H1 (cell line): ENCODE measurements at regions not wholly inside any gene's neighbourhood (a gene's known extent, or its start where the extent isn't known, plus 50 kb on each side); places are given as distances from the start of the nearest gene placed in this dataset.

Experiments
- CTCF ChIA-PET: fragments of 300-600 bp; sonication (Branson Sonifier 250); formaldehyde crosslinking; loops from one replicate; lab custom pipeline; 2021; ENCODE audit not compliant: partially characterized antibody; lab: Charles Lee
- POLR2A ChIA-PET: fragments of 300-600 bp; sonication (Branson Sonifier 250); formaldehyde crosslinking; loops from one replicate; lab custom pipeline; 2021; ENCODE audit warnings: inconsistent platforms; ENCODE audit not compliant: partially characterized antibody; lab: Charles Lee
- DNase-seq, 2 experiments: peaks; one replicate each; pipeline versions ENCODE4 v3.0.0 to v3.0.0-alpha.2; 2010 to 2022; ENCODE audit warnings: low spot score in 2 of 2, low read depth in 1 of 2, mixed read lengths in 1 of 2
- FAIRE-seq: peaks from 2 replicates; lab custom pipeline; 2011; peaks lifted over from hg19 to GRCh38; lab: Jason Lieb, UNC
- H2AFZ ChIP-seq: 2 replicates; pipeline ENCODE4 v1.8.1; 2012; ENCODE audit warnings: low read length, inconsistent platforms
- H2AK5ac ChIP-seq: 2 replicates; pipeline ENCODE4 v1.6.1; 2013; ENCODE audit warnings: low read depth, low read length
- H2BK120ac ChIP-seq: replicated peaks from 2 replicates; pipeline ENCODE3; 2013; ENCODE audit warnings: low read depth, low read length, inconsistent platforms
- H2BK12ac ChIP-seq: 2 replicates; pipeline ENCODE4 v1.6.1; 2013; ENCODE audit warnings: low read depth, low read length
- H2BK15ac ChIP-seq: 2 replicates; pipeline ENCODE4 v1.6.1; 2013; ENCODE audit warnings: low read length
- H2BK20ac ChIP-seq: 2 replicates; pipeline ENCODE4 v1.6.1; 2013; ENCODE audit warnings: low read length
- H2BK5ac ChIP-seq: 2 replicates; pipeline ENCODE4 v1.6.1; 2013; ENCODE audit warnings: low read depth, low read length
- H3K14ac ChIP-seq: 2 replicates; pipeline ENCODE4 v1.6.1; 2013; ENCODE audit warnings: inconsistent platforms; ENCODE audit not compliant: insufficient read length
- H3K18ac ChIP-seq: 2 replicates; pipeline ENCODE4 v1.6.1; 2013; ENCODE audit warnings: low read length; ENCODE audit errors: extremely low read depth
- H3K23ac ChIP-seq: 2 replicates; pipeline ENCODE4 v1.6.1; 2013; ENCODE audit warnings: inconsistent platforms; ENCODE audit not compliant: insufficient read length
- H3K23me2 ChIP-seq: 2 replicates; pipeline ENCODE4 v1.6.1; 2013; ENCODE audit warnings: low read depth, low read length
- H3K27ac ChIP-seq: 2 replicates; pipeline ENCODE4 v1.6.1; 2011; ENCODE audit warnings: low read depth, low read length, inconsistent platforms
- H3K27me3 ChIP-seq, 4 experiments: replicated peaks in 1 of 4; 1 replicate in 1 of 4; 2 replicates in 3 of 4; pipeline versions ENCODE4 v1.6.1 to v1.8.1; 2011 to 2013; ENCODE audit warnings: low read length in 3 of 4, mild to moderate bottlenecking in 3 of 4, inconsistent platforms in 2 of 4, mixed read lengths in 2 of 4, moderate library complexity in 1 of 4; ENCODE audit not compliant: control insufficient read depth in 3 of 4, insufficient read depth in 3 of 4; ENCODE audit errors: extremely low read depth in 1 of 4
- H3K36me3 ChIP-seq, 4 experiments: 2 replicates each; pipeline versions ENCODE4 v1.6.1 to v1.8.1; 2011 to 2013; ENCODE audit warnings: mild to moderate bottlenecking in 4 of 4, low read length in 3 of 4, moderate library complexity in 2 of 4, control low read depth in 1 of 4, inconsistent platforms in 1 of 4; ENCODE audit not compliant: insufficient read depth in 4 of 4, control insufficient read depth in 2 of 4
- H3K4ac ChIP-seq: replicated peaks from 2 replicates; pipeline ENCODE3; 2013; ENCODE audit warnings: low read length, low read depth, mixed read lengths, inconsistent platforms; ENCODE audit not compliant: insufficient read length
- H3K4me1 ChIP-seq, 4 experiments: replicated peaks in 1 of 4; 1 replicate in 1 of 4; 2 replicates in 3 of 4; pipeline versions ENCODE4 v1.6.1 to v1.8.1; 2011 to 2013; ENCODE audit warnings: low read length in 3 of 4, inconsistent platforms in 2 of 4, mixed read lengths in 1 of 4; ENCODE audit not compliant: insufficient read depth in 4 of 4, control insufficient read depth in 3 of 4
- H3K4me2 ChIP-seq, 2 experiments: 2 replicates each; pipeline versions ENCODE4 v1.6.1 to v1.8.1; 2011 to 2013; ENCODE audit warnings: low read depth in 2 of 2, low read length in 2 of 2, control low read depth in 1 of 2, inconsistent platforms in 1 of 2, mild to moderate bottlenecking in 1 of 2; ENCODE audit not compliant: insufficient read depth in 1 of 2
- H3K4me3 ChIP-seq, 4 experiments: fragments of 200-600, 300-600 bp in 1 of 4; sonication (generic), shearing (Covaris generic), sonication (Bioruptor Twin) in 1 of 4; 2 replicates each; pipeline versions ENCODE4 v1.5.1 to v1.8.1; 2011 to 2016; ENCODE audit warnings: low read length in 4 of 4, low read depth in 3 of 4, control low read depth in 2 of 4, inconsistent platforms in 2 of 4, mild to moderate bottlenecking in 2 of 4, mixed read lengths in 1 of 4, moderate library complexity in 1 of 4; ENCODE audit not compliant: insufficient read depth in 2 of 4; ENCODE audit errors: extremely low read depth in 1 of 4
- H3K56ac ChIP-seq: replicated peaks from 2 replicates; pipeline ENCODE3; 2013; ENCODE audit warnings: low read depth, mild to moderate bottlenecking, mixed read lengths, low read length, inconsistent platforms; ENCODE audit not compliant: insufficient read length
- H3K79me1 ChIP-seq: 2 replicates; pipeline ENCODE4 v1.6.1; 2013; ENCODE audit warnings: low read depth, low read length, control low read depth
- H3K79me2 ChIP-seq, 2 experiments: 2 replicates each; pipeline versions ENCODE4 v1.6.1 to v1.8.1; 2012 to 2013; ENCODE audit warnings: low read length in 2 of 2, mild to moderate bottlenecking in 2 of 2, inconsistent platforms in 1 of 2; ENCODE audit not compliant: insufficient read depth in 2 of 2, control insufficient read depth in 1 of 2
- H3K9ac ChIP-seq, 4 experiments: replicated peaks in 1 of 4; 1 replicate in 1 of 4; 2 replicates in 3 of 4; pipeline versions ENCODE4 v1.6.1 to v1.8.1; 2011 to 2013; ENCODE audit warnings: low read depth in 3 of 4, low read length in 3 of 4, control low read depth in 2 of 4, mild to moderate bottlenecking in 2 of 4, moderate library complexity in 2 of 4, inconsistent platforms in 1 of 4; ENCODE audit errors: extremely low read depth in 1 of 4
- H3K9me3 ChIP-seq, 2 experiments: 2 replicates each; pipeline versions ENCODE4 v1.6.1 to v1.8.1; 2012 to 2013; ENCODE audit warnings: mild to moderate bottlenecking in 2 of 2, moderate library complexity in 2 of 2, control low read depth in 1 of 2, inconsistent platforms in 1 of 2, low read depth in 1 of 2, low read length in 1 of 2, mixed read lengths in 1 of 2; ENCODE audit not compliant: insufficient read depth in 2 of 2
- H4K20me1 ChIP-seq, 2 experiments: replicated peaks in 1 of 2; 2 replicates each; pipeline versions ENCODE3 to v1.8.1; 2011 to 2013; ENCODE audit warnings: inconsistent platforms in 2 of 2, low read length in 2 of 2, mild to moderate bottlenecking in 1 of 2; ENCODE audit not compliant: insufficient read depth in 2 of 2, control insufficient read depth in 1 of 2
- H4K5ac ChIP-seq: 2 replicates; pipeline ENCODE4 v1.6.1; 2013; ENCODE audit warnings: low read length, low read depth, mixed read lengths, inconsistent platforms; ENCODE audit not compliant: insufficient read length
- H4K8ac ChIP-seq: 2 replicates; pipeline ENCODE4 v1.8.0; 2013; ENCODE audit warnings: mild to moderate bottlenecking, moderate library complexity, low read length, inconsistent platforms; ENCODE audit not compliant: insufficient read depth; ENCODE audit errors: extremely low read depth
- H4K91ac ChIP-seq: replicated peaks from 2 replicates; pipeline ENCODE3; 2013; ENCODE audit warnings: low read length, mixed read lengths, inconsistent platforms; ENCODE audit not compliant: insufficient read length
- CBX5 ChIP-seq: fragments of 300-800, 300-1000 bp; sonication (generic); IDR thresholded peaks from 2 replicates; pipeline ENCODE4 v1.7.1; 2016; ENCODE audit warnings: antibody characterized with exemption, low read length, low read depth
- GABPA ChIP-seq: IDR thresholded peaks from 2 replicates; pipeline ENCODE4 v1.6.1; 2011; ENCODE audit warnings: mild to moderate bottlenecking, low read length, moderate library complexity, borderline replicate concordance; ENCODE audit not compliant: insufficient read depth
- KDM1A ChIP-seq: fragments of 200-600, 300-600 bp; sonication (generic); IDR thresholded peaks from 2 replicates; pipeline ENCODE4 v1.7.1; 2016; ENCODE audit warnings: mild to moderate bottlenecking, low read length, borderline replicate concordance
- MAFK ChIP-seq: IDR thresholded peaks from 2 replicates; pipeline ENCODE4 v1.6.1; 2012; ENCODE audit warnings: low read depth, mild to moderate bottlenecking, improper control_type of control experiment, low read length
- RAD21 ChIP-seq, 2 experiments: IDR thresholded peaks in 1 of 2; conservative IDR thresholded peaks in 1 of 2; 2 replicates each; pipeline ENCODE4 v1.6.1; 2011; ENCODE audit warnings: low read depth in 2 of 2, low read length in 2 of 2, improper control_type of control experiment in 1 of 2, inconsistent platforms in 1 of 2, mild to moderate bottlenecking in 1 of 2, moderate library complexity in 1 of 2
- RFX5 ChIP-seq: IDR thresholded peaks from 2 replicates; pipeline ENCODE4 v1.6.1; 2011; ENCODE audit warnings: low read depth, low read length, improper control_type of control experiment, borderline replicate concordance
- RNF2 ChIP-seq: fragments of 200-900, 300-1000 bp; sonication (generic); IDR thresholded peaks from 2 replicates; pipeline ENCODE4 v1.7.1; 2016; ENCODE audit warnings: borderline replicate concordance, low read depth, mild to moderate bottlenecking, antibody characterized with exemption, low read length; ENCODE audit not compliant: poor library complexity, severe bottlenecking; ENCODE audit errors: missing control alignments
- TBP ChIP-seq: IDR thresholded peaks from 2 replicates; pipeline ENCODE4 v1.6.1; 2011; ENCODE audit warnings: low read depth, low read length, improper control_type of control experiment
- TCF12 ChIP-seq: IDR thresholded peaks from 2 replicates; pipeline ENCODE4 v1.6.1; 2011; ENCODE audit warnings: low read depth, mild to moderate bottlenecking, low read length
- TEAD4 ChIP-seq: IDR thresholded peaks from 2 replicates; pipeline ENCODE4 v1.6.1; 2012; ENCODE audit warnings: low read depth, low read length, inconsistent platforms, mixed read lengths
- YY1 ChIP-seq: IDR thresholded peaks from 2 replicates; pipeline ENCODE4 v1.6.1; 2011; ENCODE audit warnings: low read depth, mild to moderate bottlenecking, low read length
- WGBS, 2 experiments: shearing (Covaris generic) in 1 of 2; methylation state at CpG; one replicate each; pipeline versions ENCODE4 v1.1.6 to v1.1.7; 2013 to 2015; ENCODE audit warnings: low lambda C conversion rate in 2 of 2, mixed read lengths in 2 of 2, inconsistent platforms in 1 of 2, low coverage in 1 of 2, missing lambda C conversion rate in 1 of 2; ENCODE audit not compliant: insufficient replicate concordance in 2 of 2, insufficient coverage in 1 of 2, insufficient read length in 1 of 2; ENCODE audit errors: extremely low coverage in 1 of 2, missing lambda C conversion rate in 1 of 2; 5-methylcytosine and 5-hydroxymethylcytosine counted together
- TF ChIP-seq, protein P1 (sequence below): IDR thresholded peaks from 2 replicates; pipeline ENCODE4 v1.6.1; 2012; ENCODE audit warnings: low read length, inconsistent platforms

DNA sequence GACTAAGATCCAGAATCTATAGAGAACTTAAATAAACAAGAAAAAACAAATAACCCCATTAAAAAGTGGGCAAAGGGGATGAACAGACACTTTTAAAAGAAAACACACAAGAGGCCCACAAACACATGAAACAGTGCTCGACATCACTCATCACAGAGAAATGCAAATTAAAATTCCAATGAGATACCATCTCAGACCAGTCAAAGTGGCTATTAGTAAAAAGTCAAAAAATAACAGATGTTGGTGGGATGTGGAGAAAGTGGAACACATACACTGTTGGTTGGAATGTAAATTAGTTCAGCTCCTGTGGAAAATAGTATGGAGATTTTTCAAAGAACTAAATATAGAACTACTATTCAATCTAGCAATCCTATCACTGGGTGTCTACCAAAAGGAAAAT lies 143.1 kb downstream of the IFI44 start:
- H3K79me1 ChIP-seq, result no peaks in the 10 kb centered on the region
- WGBS, 2 experiments, result 100% methylated on average over 1 of the region's 1 CpG; no CpG with 5 or more reads in 1 of the 2 experiments
- CTCF ChIA-PET, result no interaction called here
- H3K18ac ChIP-seq, result no peak overlapping the region
- no peaks in the 10 kb centered on the region for H4K20me1 ChIP-seq
- H3K4ac ChIP-seq, result no peak overlapping the region
- H2AFZ ChIP-seq, result no peak overlapping the region
- no peak overlapping the region for H3K14ac ChIP-seq
- H3K36me3 ChIP-seq, result no peaks in the 10 kb centered on the region
- H3K56ac ChIP-seq, result no peak overlapping the region
- no peak overlapping the region for H3K4me2 ChIP-seq
- no peaks in the 10 kb centered on the region for H3K79me2 ChIP-seq
- H3K27me3 ChIP-seq, result no peaks in the 10 kb centered on the region
- no peak overlapping the region for H3K4me3 ChIP-seq
- no peak overlapping the region for H2BK5ac ChIP-seq
- H2BK15ac ChIP-seq, result no peak overlapping the region
- FAIRE-seq (no peak), DNase-seq (no peak)
- H3K9ac ChIP-seq, result no peak overlapping the region
- no peak overlapping the region for H4K91ac ChIP-seq
- no peak overlapping the region for H3K23ac ChIP-seq
- no peaks in the 10 kb centered on the region for H3K23me2 ChIP-seq
- peaks cover 0 to 3% (median 0%) of the 10 kb centered on the region in 4 experiments; a peak in 1 of 7 replicates for H3K4me1 ChIP-seq
- H4K8ac ChIP-seq, result no peak overlapping the region
- H4K5ac ChIP-seq, result no peak overlapping the region
- no peak overlapping the region for H2BK120ac ChIP-seq
- H2BK20ac ChIP-seq, result no peak overlapping the region
- H3K9me3 ChIP-seq, result no peaks in the 10 kb centered on the region
- H2BK12ac ChIP-seq, result no peak overlapping the region
- H3K27ac ChIP-seq, result no peak overlapping the region
- H2AK5ac ChIP-seq, result no peak overlapping the region
- POLR2A ChIA-PET, result no interaction called here
- TF ChIP-seq GABPA (no peak), MAFK (no peak), RFX5 (no peak), CBX5 (no peak), TEAD4 (no peak), RAD21 (IDR thresholded peaks at IDR 0.05 in 1 of 2, conservative IDR thresholded peaks at IDR 0.05 in 1 of 2; ENCODE audit: low read depth in 2 of 2, low read length in 2 of 2) (no peak), TBP (no peak), KDM1A (no peak), RNF2 (no peak), YY1 (no peak), TCF12 (no peak)
- TF ChIP-seq, protein P1, sequence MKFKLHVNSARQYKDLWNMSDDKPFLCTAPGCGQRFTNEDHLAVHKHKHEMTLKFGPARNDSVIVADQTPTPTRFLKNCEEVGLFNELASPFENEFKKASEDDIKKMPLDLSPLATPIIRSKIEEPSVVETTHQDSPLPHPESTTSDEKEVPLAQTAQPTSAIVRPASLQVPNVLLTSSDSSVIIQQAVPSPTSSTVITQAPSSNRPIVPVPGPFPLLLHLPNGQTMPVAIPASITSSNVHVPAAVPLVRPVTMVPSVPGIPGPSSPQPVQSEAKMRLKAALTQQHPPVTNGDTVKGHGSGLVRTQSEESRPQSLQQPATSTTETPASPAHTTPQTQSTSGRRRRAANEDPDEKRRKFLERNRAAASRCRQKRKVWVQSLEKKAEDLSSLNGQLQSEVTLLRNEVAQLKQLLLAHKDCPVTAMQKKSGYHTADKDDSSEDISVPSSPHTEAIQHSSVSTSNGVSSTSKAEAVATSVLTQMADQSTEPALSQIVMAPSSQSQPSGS, result no peak
